Glomerular endothelial cell (primary cell): ENCODE measurements at regions not wholly inside any gene's neighbourhood (a gene's known extent, or its start where the extent isn't known, plus 50 kb on each side); places are given as distances from the start of the nearest gene placed in this dataset.

ENCODE experiments used
- DNase-seq: peaks from one replicate; pipeline ENCODE4 v3.0.0-alpha.2; 2011; ENCODE audit warnings: low read depth, low spot score; ENCODE audit errors: extremely low read depth

- DNase-seq, result no peak
Observed at GRCh38 chr6:28732052-28732451, 191.7 kb downstream of the TRIM27 start.

DNA sequence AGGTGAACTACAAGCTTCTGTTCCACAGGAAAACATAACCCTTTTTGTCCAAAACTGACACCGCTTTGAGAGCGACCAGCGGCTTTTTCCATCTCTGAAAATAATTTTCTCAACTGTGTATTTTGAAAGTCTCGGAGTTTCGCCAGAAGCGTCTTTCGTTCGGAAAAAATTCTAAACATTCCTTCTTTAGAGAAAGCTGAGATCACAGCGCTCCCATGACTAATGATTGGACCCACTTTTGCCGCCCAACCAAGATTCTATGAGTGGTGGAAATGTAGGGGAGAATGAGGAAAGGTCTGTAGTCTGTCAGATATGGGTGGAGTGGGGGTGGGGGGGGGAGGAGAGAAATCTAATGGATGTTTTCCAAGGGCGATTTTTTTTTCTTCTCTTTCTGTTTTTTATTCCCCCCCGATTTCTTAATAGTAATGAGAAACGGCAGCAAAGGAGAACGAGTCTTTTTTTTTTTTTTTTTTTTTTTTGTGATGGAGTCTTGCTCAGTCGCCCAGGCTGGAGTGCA, 189.3 kb downstream of the TRIM27 start:
- no peak for DNase-seq

- DNase-seq, result no peak
Observed at GRCh38 chr6:28736121-28736520, 187.7 kb downstream of the TRIM27 start.

GRCh38 chr6:28737750-28738395, 185.9 kb downstream of the TRIM27 start:
- no peak for DNase-seq

GRCh38 chr6:28738396-28738765, 185.4 kb downstream of the TRIM27 start:
- DNase-seq, result no peak

DNA sequence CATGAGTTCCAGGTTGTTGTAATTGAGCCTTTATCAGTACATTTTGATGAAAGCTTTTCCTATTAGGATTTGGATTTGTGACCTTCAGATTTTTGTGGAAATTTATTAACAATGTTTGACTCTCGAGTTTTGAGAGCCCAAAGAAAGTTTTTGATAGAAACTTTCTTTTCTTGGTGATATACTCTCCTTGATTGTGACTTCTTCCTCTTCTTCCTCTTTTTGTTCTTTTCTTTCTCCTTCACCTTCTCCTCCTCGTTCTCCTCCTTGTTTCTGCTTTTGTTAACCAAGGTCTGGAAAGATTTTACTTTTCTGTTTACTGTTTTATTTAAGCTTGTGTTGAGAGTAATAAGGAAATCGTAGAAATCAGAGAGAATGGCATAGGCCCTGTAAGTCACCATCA, 182.4 kb downstream of the TRIM27 start:
- no peak for DNase-seq

DNA sequence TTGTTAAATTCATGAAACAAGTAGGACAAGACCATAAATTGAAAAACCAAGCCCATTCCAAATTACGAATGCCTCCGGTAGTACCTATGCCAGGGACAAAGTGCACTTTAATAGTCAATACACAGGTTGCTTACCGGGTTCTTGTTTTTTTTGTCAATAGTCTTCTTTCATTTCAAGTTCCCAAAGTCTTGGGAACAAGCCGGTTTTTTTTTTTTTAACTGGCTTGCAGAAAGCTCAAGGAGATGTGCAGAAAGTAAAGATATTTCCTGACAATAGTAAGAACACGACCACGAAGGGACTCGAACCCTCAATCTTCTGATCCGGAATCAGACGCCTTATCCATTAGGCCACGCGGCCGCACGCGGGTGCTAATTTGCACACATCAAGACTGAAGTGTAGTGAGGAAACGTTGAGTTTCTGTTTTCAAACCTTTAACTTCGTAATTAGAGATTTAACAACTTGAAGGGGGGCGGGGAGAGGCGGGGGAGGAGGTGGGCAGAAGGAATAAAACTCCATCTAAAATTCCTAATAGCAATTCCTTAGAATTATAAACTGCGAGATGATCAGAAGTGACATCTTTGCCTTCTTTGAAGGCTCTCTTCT, 181.0 kb downstream of the TRIM27 start:
- no peak for DNase-seq

- DNase-seq, result no peak
Observed at GRCh38 chr6:28743271-28743789, 180.5 kb downstream of the TRIM27 start.

- DNase-seq, result no peak
Observed at GRCh38 chr6:28747083-28747630, 176.6 kb downstream of the TRIM27 start.

- DNase-seq, result no peak
Observed at GRCh38 chr6:28747631-28748157, 176.1 kb downstream of the TRIM27 start.

- DNase-seq, result no peak
Observed at GRCh38 chr6:28748192-28748591, 175.6 kb downstream of the TRIM27 start.

- DNase-seq, result no peak
Observed at GRCh38 chr6:28750926-28751458, 172.8 kb downstream of the TRIM27 start.

- DNase-seq, result no peak
Observed at GRCh38 chr6:28751514-28751913, 172.3 kb downstream of the TRIM27 start.

DNA sequence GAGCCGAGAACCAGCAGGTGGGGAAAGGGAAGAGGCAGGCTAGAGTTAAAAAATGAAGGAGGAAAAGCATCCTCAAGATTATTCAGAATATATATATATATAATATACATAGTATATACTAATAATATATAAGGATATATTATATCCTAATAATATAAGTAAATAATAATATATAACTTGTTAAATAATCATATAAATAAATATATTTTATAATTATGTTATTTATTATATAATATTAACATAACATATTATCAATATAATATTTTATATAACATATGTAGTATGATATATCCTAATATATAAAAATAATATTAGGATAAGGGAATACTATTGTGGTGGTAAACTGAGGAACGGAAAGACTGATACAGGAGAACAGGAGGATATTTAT, 171.8 kb downstream of the TRIM27 start:
- DNase-seq, result no peak

DNA sequence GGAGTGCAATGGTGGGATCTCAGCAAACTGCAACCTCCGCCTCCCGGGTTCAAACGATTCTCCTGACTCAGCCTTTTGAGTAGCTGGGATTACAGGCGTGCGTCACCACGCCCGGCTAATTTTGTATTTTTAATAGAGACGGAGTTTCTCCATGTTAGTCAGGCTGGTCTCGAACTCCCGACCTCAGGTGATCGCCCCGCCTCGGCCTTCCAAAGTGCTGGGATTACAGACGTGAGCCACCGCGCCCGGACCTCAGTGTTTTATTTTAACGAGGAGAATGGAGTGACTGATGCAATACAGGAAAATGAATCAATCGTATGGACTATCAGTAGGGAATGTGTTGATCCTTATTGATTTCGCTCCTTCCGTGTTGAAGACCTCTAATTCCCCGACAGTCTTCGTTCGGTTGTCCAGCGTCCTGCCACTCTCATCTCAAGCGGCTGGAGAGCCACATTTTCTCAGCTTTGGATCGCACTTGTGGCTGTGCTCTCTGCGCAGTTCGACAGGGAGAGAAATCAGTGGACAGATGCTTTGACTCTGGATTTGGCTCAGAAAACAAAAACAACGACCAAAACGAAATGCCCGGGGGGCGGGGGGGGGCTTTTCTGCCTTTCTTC, 166.2 kb downstream of the TRIM27 start:
- no peak for DNase-seq

- DNase-seq, result no peak
Observed at GRCh38 chr6:28758046-28758817, 165.6 kb downstream of the TRIM27 start.

- DNase-seq, result no peak
Observed at GRCh38 chr6:28758818-28759235, 165.0 kb downstream of the TRIM27 start.

DNA sequence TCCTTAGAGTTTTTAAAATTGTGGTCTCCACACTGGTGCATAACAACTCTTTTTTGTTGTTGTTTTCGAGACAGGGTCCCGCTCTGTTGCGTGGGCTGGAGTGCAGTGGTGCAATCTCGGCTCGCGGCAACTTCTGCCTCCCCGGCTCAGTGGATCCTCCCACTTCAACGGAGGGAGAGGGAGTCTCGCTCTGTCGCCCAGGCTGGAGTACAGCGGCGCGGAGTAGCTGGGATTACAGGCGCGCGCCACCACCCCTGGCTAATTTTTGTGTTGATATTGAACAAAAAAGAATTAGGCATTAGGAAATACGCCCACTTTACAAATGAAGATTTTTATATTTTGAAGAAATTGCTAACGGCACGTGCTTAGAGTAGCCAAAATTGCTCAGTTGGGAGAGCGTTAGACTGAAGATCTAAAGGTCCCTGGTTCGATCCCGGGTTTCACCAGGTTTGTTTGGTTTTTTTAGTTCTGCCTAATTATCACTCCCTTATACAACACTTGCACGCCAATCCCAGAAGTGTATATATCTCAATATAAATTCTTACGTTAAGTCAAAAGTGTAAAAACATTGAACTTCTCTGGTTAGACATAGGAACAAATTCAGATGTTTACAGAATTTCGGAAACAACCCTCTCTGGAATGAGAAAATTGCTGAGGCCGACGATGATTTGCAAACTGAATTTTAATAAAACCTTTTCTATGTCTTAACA, 159.6 kb downstream of the TRIM27 start:
- no peak for DNase-seq

DNA sequence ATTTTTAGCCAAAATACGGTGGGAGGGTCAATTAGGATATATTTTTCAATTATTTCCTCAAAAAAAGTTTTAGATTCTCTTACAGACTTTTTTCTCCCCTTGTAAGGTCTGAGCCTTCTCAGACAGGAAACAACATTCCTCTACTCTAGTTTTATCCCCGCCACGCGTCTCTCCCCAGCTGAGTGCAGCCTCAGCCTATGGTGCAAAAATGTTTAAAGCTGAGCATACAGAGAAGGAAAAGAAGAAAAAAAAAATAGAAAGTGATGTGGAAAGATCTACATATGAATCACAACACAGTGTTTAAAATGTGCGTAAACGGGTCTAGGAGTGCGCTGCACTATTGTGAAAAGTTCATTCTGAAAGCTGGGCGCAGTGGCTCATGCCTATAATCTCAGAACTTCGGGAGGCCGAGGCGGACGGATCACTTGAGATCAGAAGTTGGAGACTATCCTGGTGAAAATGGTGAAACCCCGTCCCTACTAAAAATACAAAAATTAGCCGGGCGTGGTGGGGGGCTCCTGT, 159.0 kb downstream of the TRIM27 start:
- DNase-seq, result no peak

GRCh38 chr6:28765978-28766351, 157.8 kb downstream of the TRIM27 start:
- no peak for DNase-seq
